ENCODE measurements at regions not wholly inside any gene's neighbourhood (a gene's known extent, or its start where the extent isn't known, plus 50 kb on each side); places are given as distances from the start of the nearest gene placed in this dataset.

GRCh38 chr5:56545016-56545415 lies 270.3 kb upstream of the MAP3K1 start (continued):
- TF ChIP-seq ZNF790 (CRISPR knock-in tag; IDR thresholded peaks at IDR 0.05; ENCODE audit: borderline replicate concordance) = no peak
- peak; percentile 37 to 65; a peak in 3 of 4 replicates for TF ChIP-seq NR2F1 (CRISPR knock-in tag; IDR thresholded peaks at IDR 0.05)
- no peak for TF ChIP-seq BHLHE40 (IDR thresholded peaks at IDR 0.05; ENCODE audit: low read length)
- TF ChIP-seq, protein P1, sequence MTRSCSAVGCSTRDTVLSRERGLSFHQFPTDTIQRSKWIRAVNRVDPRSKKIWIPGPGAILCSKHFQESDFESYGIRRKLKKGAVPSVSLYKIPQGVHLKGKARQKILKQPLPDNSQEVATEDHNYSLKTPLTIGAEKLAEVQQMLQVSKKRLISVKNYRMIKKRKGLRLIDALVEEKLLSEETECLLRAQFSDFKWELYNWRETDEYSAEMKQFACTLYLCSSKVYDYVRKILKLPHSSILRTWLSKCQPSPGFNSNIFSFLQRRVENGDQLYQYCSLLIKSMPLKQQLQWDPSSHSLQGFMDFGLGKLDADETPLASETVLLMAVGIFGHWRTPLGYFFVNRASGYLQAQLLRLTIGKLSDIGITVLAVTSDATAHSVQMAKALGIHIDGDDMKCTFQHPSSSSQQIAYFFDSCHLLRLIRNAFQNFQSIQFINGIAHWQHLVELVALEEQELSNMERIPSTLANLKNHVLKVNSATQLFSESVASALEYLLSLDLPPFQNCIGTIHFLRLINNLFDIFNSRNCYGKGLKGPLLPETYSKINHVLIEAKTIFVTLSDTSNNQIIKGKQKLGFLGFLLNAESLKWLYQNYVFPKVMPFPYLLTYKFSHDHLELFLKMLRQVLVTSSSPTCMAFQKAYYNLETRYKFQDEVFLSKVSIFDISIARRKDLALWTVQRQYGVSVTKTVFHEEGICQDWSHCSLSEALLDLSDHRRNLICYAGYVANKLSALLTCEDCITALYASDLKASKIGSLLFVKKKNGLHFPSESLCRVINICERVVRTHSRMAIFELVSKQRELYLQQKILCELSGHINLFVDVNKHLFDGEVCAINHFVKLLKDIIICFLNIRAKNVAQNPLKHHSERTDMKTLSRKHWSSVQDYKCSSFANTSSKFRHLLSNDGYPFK (CRISPR knock-in tag; IDR thresholded peaks at IDR 0.05; ENCODE audit: borderline replicate concordance) = no peak
- no peak for TF ChIP-seq ZNF17 (CRISPR knock-in tag; IDR thresholded peaks at IDR 0.05)
- TF ChIP-seq ZBTB43 (CRISPR knock-in tag; conservative IDR thresholded peaks at IDR 0.05) = no peak
- TF ChIP-seq, protein P2, sequence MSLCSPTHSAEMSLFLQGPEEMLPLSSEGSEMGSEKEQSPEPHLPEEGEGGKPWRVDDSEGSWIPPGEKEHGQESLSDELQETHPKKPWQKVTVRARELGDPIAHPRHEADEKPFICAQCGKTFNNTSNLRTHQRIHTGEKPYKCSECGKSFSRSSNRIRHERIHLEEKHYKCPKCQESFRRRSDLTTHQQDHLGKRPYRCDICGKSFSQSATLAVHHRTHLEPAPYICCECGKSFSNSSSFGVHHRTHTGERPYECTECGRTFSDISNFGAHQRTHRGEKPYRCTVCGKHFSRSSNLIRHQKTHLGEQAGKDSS (CRISPR knock-in tag; IDR thresholded peaks at IDR 0.05; ENCODE audit: borderline replicate concordance, low read depth) = no peak
- TF ChIP-seq AGO2 (optimal IDR thresholded peaks at IDR 0.05; ENCODE audit: low read depth, low read length) = no peak
- TF ChIP-seq, protein P3, sequence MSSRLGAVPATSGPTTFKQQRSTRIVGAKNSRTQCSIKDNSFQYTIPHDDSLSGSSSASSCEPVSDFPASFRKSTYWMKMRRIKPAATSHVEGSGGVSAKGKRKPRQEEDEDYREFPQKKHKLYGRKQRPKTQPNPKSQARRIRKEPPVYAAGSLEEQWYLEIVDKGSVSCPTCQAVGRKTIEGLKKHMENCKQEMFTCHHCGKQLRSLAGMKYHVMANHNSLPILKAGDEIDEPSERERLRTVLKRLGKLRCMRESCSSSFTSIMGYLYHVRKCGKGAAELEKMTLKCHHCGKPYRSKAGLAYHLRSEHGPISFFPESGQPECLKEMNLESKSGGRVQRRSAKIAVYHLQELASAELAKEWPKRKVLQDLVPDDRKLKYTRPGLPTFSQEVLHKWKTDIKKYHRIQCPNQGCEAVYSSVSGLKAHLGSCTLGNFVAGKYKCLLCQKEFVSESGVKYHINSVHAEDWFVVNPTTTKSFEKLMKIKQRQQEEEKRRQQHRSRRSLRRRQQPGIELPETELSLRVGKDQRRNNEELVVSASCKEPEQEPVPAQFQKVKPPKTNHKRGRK (CRISPR knock-in tag; IDR thresholded peaks at IDR 0.05) = no peak
- TF ChIP-seq RELA (CRISPR knock-in tag; IDR thresholded peaks at IDR 0.05) = no peak
- TF ChIP-seq, protein P4, sequence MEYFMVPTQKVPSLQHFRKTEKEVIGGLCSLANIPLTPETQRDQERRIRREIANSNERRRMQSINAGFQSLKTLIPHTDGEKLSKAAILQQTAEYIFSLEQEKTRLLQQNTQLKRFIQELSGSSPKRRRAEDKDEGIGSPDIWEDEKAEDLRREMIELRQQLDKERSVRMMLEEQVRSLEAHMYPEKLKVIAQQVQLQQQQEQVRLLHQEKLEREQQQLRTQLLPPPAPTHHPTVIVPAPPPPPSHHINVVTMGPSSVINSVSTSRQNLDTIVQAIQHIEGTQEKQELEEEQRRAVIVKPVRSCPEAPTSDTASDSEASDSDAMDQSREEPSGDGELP (IDR thresholded peaks at IDR 0.05; ENCODE audit: borderline replicate concordance, low read depth) = peak; percentile 3; the same call in 1 of the 2 replicates
- no peak for TF ChIP-seq THRA (CRISPR knock-in tag; IDR thresholded peaks at IDR 0.05; ENCODE audit: borderline replicate concordance)
- TF ChIP-seq, protein P5, sequence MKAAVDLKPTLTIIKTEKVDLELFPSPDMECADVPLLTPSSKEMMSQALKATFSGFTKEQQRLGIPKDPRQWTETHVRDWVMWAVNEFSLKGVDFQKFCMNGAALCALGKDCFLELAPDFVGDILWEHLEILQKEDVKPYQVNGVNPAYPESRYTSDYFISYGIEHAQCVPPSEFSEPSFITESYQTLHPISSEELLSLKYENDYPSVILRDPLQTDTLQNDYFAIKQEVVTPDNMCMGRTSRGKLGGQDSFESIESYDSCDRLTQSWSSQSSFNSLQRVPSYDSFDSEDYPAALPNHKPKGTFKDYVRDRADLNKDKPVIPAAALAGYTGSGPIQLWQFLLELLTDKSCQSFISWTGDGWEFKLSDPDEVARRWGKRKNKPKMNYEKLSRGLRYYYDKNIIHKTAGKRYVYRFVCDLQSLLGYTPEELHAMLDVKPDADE (CRISPR knock-in tag; IDR thresholded peaks at IDR 0.05) = no peak
- no peak for TF ChIP-seq MLX (CRISPR knock-in tag; IDR thresholded peaks at IDR 0.05)
- TF ChIP-seq SAP130 (CRISPR knock-in tag; IDR thresholded peaks at IDR 0.05; ENCODE audit: low read depth) = 0 out of 2 replicates have a peak, but pooled peaks have one; percentile 12
- TF ChIP-seq DRAP1 (CRISPR knock-in tag; IDR thresholded peaks at IDR 0.05) = no peak
- no peak for TF ChIP-seq ZNF430 (CRISPR knock-in tag; IDR thresholded peaks at IDR 0.05)
- no peak for TF ChIP-seq SRSF1 (optimal IDR thresholded peaks at IDR 0.05; ENCODE audit: low read depth, low read length)
- no peak for TF ChIP-seq ZNF12 (CRISPR knock-in tag; IDR thresholded peaks at IDR 0.05)

Data from HepG2 (cell line).